ENCODE measurements at regions not wholly inside any gene's neighbourhood (a gene's known extent, or its start where the extent isn't known, plus 50 kb on each side); places are given as distances from the start of the nearest gene placed in this dataset.

DNA sequence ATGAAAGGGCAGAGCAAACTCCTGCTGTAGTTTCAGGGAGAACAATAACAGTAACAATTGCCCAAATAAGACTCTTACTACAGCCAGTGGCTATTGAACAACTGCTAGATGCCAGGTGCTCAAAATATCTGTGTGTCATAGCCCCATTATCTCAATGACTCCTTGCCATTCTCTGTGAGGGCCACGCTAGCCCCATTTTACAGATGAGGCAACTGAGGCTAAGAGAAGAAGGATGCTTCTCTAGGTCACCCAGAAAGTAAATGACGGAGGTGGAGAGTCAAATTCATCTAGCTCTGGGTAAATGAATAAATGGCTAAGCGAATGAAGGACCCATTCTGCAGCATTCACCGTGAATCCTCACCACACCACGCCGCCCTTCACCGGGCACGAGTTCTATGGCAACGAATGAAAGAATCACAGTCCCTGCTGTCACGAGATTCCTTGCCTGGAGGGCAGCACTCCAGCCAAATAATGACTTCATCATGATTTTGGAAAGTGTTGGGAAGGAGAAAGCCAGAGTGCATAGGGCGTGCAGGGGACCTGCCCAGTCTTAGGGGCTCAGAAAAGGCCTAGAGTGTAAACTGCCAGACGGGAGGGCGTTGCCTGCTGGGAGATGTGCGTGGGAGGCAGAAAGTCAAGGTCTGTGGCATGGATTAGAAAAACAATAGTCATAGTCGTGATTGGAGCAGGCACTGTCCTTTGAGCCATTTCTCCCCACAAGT is 147.2 kb downstream of the C9orf50 start:
- WGBS, 2 donors = 29% methylated on average over 15 of the region's 15 CpGs
- H3K4me3 ChIP-seq (ENCODE audit: low read depth, poor library complexity, severe bottlenecking) = no peak overlapping the region
- intact Hi-C loops (cut with DNase I; ENCODE audit: low total_unique reads) = no loop called here
- DNase-seq (ENCODE audit: low spot score in 2 of 2) = peak; percentile 78 to 94
- no peak for TF ChIP-seq POLR2A (IDR thresholded peaks at IDR 0.05)
- TF ChIP-seq, protein P1, sequence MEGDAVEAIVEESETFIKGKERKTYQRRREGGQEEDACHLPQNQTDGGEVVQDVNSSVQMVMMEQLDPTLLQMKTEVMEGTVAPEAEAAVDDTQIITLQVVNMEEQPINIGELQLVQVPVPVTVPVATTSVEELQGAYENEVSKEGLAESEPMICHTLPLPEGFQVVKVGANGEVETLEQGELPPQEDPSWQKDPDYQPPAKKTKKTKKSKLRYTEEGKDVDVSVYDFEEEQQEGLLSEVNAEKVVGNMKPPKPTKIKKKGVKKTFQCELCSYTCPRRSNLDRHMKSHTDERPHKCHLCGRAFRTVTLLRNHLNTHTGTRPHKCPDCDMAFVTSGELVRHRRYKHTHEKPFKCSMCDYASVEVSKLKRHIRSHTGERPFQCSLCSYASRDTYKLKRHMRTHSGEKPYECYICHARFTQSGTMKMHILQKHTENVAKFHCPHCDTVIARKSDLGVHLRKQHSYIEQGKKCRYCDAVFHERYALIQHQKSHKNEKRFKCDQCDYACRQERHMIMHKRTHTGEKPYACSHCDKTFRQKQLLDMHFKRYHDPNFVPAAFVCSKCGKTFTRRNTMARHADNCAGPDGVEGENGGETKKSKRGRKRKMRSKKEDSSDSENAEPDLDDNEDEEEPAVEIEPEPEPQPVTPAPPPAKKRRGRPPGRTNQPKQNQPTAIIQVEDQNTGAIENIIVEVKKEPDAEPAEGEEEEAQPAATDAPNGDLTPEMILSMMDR (IDR thresholded peaks at IDR 0.05) = no peak

DNA sequence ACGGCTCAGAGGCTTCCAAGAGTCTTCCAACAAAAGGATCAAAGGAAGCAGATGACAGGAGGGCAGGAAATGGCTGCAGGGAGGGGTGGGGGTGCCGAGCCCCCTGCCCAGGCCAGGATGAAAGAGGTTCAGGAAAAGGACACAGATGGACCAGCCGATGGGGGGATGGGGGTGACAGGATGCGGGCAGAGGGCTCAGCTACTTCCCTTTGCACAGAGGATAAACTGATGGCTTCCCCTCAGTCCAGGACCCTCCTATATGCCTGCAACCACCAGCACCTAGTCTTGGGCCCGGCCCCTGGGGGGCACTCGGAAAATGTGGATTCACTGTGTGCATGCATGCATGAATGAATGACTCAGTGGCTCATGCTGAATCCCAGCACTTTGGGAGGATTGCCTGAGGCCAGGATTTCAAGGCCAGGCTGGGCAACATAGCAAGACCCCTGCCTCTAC is 148.2 kb downstream of the C9orf50 start:
- DNase-seq (ENCODE audit: low spot score in 2 of 2) = peak in 1 of 2 donors; percentile 80
- intact Hi-C loops (cut with DNase I; ENCODE audit: low total_unique reads) = no loop called here
- H3K4me3 ChIP-seq (ENCODE audit: low read depth, poor library complexity, severe bottlenecking) = no peak overlapping the region
- TF ChIP-seq POLR2A (IDR thresholded peaks at IDR 0.05) = no peak
- TF ChIP-seq, protein P1 (IDR thresholded peaks at IDR 0.05) = no peak
- WGBS, 2 donors = 68 to 71% methylated on average over 6 of the region's 6 CpGs

DNA sequence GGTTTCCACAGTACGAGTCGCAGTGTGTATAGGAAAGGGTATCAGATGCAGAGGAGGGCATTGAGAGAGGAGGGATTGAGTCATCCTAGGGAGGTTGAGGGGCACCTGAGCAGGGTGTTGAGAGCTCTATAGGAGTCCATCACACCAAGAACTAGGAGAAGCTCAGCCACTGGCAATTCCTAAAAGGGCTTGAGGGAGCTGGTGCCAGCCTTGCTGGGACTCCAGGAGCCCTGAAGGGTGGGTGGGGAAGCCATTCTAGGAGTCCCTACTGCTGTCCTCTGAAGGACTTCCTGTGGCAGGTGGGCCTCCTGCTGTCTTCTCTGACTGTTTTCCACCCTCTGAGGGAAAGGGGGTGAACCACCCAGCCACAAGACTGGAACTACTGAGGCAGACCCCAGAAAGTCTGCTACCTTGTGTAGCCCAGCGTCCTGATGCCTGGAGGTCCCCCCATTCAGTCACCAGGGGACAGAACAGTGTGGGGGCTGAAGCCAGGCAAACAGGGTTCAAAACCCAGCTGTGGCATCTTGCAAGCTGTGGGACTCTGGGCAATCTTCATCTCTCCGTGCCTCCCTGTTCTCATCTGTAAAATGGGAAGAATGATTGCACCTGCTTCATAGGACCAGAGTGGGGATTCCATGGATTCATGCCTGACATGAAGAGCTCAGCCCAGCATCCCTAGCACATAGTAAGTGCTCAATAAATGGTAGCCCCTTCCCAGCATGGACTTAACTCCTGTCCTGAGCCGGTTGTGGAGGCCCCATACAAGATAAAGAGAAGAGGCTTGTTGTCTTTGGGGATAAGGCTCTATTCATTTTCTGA is 149.5 kb downstream of the C9orf50 start:
- intact Hi-C loops (cut with DNase I; ENCODE audit: low total_unique reads) = no loop called here
- TF ChIP-seq, protein P1 (IDR thresholded peaks at IDR 0.05) = no peak
- TF ChIP-seq POLR2A (IDR thresholded peaks at IDR 0.05) = no peak
- 81 to 85% methylated on average over 4 to 5 of the region's 5 CpGs for WGBS, 2 donors
- H3K4me3 ChIP-seq (ENCODE audit: low read depth, poor library complexity, severe bottlenecking) = no peak overlapping the region
- no peak for DNase-seq (ENCODE audit: low spot score in 2 of 2)

DNA sequence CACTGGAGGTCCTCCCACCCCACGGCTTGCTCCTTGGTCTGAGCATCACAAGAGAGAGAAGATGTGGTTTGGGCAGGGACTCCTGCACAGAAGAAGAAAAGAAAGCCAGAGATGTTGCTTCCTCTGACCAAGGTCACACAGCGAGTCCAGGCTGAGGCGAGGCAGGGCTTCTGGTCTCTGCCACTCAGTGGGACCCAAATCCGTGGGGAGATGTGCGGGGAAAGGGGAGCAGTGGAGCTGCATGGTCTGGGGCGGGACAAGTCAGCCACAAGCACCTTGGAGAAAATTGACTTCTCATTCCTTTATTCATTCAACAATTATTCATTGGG is 150.9 kb downstream of the C9orf50 start:
- intact Hi-C loops (cut with DNase I; ENCODE audit: low total_unique reads) = no loop called here
- DNase-seq (ENCODE audit: low spot score in 2 of 2) = no peak
- TF ChIP-seq POLR2A (IDR thresholded peaks at IDR 0.05) = no peak
- TF ChIP-seq, protein P1 (IDR thresholded peaks at IDR 0.05) = no peak
- H3K4me3 ChIP-seq (ENCODE audit: low read depth, poor library complexity, severe bottlenecking) = no peak overlapping the region
- 91% methylated on average over 6 of the region's 6 CpGs for WGBS, 2 donors

DNA sequence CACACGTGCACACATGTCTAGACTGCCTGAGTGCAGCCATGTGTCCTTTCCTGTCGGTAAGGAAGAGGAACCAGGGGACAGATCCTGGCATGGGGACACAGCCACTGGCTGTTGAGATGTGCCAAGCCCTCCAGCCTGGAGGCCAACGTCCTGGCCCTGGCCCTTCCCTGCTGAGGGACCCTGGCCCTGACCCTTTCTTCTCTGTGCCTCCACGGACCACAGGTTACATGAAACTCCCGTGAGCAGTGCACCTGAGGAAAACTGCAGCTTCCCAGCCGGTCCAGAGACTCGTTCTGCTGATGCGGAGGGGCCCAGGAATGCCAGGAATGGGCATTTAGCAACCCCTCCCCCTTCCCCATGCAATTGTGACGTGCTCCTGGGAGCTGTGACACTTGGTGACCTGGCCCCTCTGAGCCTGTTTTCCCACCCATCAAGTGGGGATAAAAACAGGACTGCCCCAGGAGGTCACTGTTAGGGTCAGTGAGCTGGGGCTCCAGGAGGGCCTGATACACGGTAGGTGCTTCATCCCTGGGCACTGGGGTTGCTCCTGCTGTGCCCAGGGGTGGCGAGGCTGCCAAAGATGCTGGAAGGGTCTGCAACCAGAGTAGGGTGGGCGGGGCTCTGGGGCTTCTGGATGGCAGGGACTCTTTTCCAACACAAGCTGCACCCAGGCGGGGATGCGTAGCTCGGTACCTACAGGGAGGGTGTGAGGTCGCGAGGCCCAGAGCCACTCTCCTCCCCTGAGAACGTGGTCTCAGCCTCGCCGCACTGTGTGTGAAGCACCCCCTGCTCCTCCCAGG is 151.5 kb downstream of the C9orf50 start:
- H3K4me3 ChIP-seq (ENCODE audit: low read depth, poor library complexity, severe bottlenecking) = no peak overlapping the region
- WGBS, 2 donors = 76 to 77% methylated on average over 17 to 20 of the region's 20 CpGs
- DNase-seq (ENCODE audit: low spot score in 2 of 2) = peak in 1 of 2 donors; percentile 81
- intact Hi-C loops (cut with DNase I; ENCODE audit: low total_unique reads) = no loop called here
- TF ChIP-seq, protein P1 (IDR thresholded peaks at IDR 0.05) = no peak
- TF ChIP-seq POLR2A (IDR thresholded peaks at IDR 0.05) = no peak
